ENCODE measurements at regions not wholly inside any gene's neighbourhood (a gene's known extent, or its start where the extent isn't known, plus 50 kb on each side); places are given as distances from the start of the nearest gene placed in this dataset.
A peak's percentile ranks its signal among the peaks of the same experiment; 100 is the strongest.
"Not testable (repeated sequence)": the region's sequence is repeated elsewhere in the genome, so short reads cannot be mapped to it uniquely, and the experiment has no call there.

GRCh38 chr13:106090001-106090400, 445.5 kb downstream of the EFNB2 start:
- no peak for DNase-seq

GRCh38 chr13:106089261-106089980, 446.0 kb downstream of the EFNB2 start:
- DNase-seq: peak in 1 of 2 donors; percentile 21

GRCh38 chr13:106088085-106088484, 447.4 kb downstream of the EFNB2 start:
- no peak for DNase-seq

- DNase-seq: no peak
Observed at GRCh38 chr13:106087201-106087600, 448.3 kb downstream of the EFNB2 start.

GRCh38 chr13:106083620-106084350, 451.7 kb downstream of the EFNB2 start:
- DNase-seq: peak; percentile 48 to 63

GRCh38 chr13:106081221-106081620, 454.2 kb downstream of the EFNB2 start:
- DNase-seq: not testable (repeated sequence)

- DNase-seq: no peak
Observed at GRCh38 chr13:106078191-106078590, 457.3 kb downstream of the EFNB2 start.

GRCh38 chr13:106077017-106077416, 458.4 kb downstream of the EFNB2 start:
- no peak for DNase-seq

GRCh38 chr13:106072014-106072413, 463.4 kb downstream of the EFNB2 start:
- DNase-seq: no peak

- DNase-seq: no peak
Observed at GRCh38 chr13:106063591-106064313, 471.7 kb downstream of the EFNB2 start.

- no peak for DNase-seq
Observed at GRCh38 chr13:106061781-106062180, 473.7 kb downstream of the EFNB2 start.

GRCh38 chr13:106056851-106057250, 478.6 kb downstream of the EFNB2 start:
- DNase-seq: no peak

GRCh38 chr13:106052200-106052767, 483.2 kb downstream of the EFNB2 start:
- no peak for DNase-seq

- no peak for DNase-seq
Observed at GRCh38 chr13:106049171-106049570, 486.3 kb downstream of the EFNB2 start.

GRCh38 chr13:106048386-106048785, 487.1 kb downstream of the EFNB2 start:
- DNase-seq: no peak

GRCh38 chr13:106047859-106048258, 487.6 kb downstream of the EFNB2 start:
- DNase-seq: no peak

GRCh38 chr13:106042996-106043581, 492.4 kb downstream of the EFNB2 start:
- no peak for DNase-seq

- no peak for DNase-seq
Observed at GRCh38 chr13:106041445-106041844, 494.0 kb downstream of the EFNB2 start.

GRCh38 chr13:106038752-106039151, 496.7 kb downstream of the EFNB2 start:
- DNase-seq: no peak

GRCh38 chr13:106036870-106037269, 498.6 kb downstream of the EFNB2 start:
- no peak for DNase-seq

- DNase-seq: no peak
Observed at GRCh38 chr13:106034201-106034600, 501.3 kb downstream of the EFNB2 start.

- DNase-seq: no peak
Observed at GRCh38 chr13:106033659-106034058, 501.8 kb downstream of the EFNB2 start.

GRCh38 chr13:106032441-106032840, 503.0 kb downstream of the EFNB2 start:
- no peak for DNase-seq

Data from hippocampal formation (tissue), 2 donors.